ENCODE measurements at regions not wholly inside any gene's neighbourhood (a gene's known extent, or its start where the extent isn't known, plus 50 kb on each side); places are given as distances from the start of the nearest gene placed in this dataset.

GRCh38 chr11:104618954-104619353, 279.3 kb downstream of the CASP12 start:
- TF ChIP-seq POLR2AphosphoS5 (IDR thresholded peaks at IDR 0.05) (no peak), POLR2A (IDR thresholded peaks at IDR 0.05) (no peak), CTCF (IDR thresholded peaks at IDR 0.05) (no peak)

Measured in stomach (tissue), 4 donors.